ENCODE measurements at regions not wholly inside any gene's neighbourhood (a gene's known extent, or its start where the extent isn't known, plus 50 kb on each side); places are given as distances from the start of the nearest gene placed in this dataset.
A peak's percentile ranks its signal among the peaks of the same experiment; 100 is the strongest.

GRCh38 chr5:155489949-155490348 lies 476.4 kb downstream of the KIF4B start:
- DNase-seq, result no peak
- Histone ChIP-seq H3K27ac (no peak overlapping the region), H3K4me1 (peaks cover 0 to 4% of the 10 kb centered on the region in 2 donors), H3K27me3 (no peaks in the 10 kb centered on the region), H3K36me3 (no peaks in the 10 kb centered on the region), H3K4me3 (replicated peaks in 1 of 3) (no peak overlapping the region), H3K9me3 (no peaks in the 10 kb centered on the region)
- TF ChIP-seq CTCF (IDR thresholded peaks at IDR 0.05) (no peak), POLR2A (IDR thresholded peaks at IDR 0.05) (no peak)
- intact Hi-C loops (cut with DNase I), result no loop called here

DNA sequence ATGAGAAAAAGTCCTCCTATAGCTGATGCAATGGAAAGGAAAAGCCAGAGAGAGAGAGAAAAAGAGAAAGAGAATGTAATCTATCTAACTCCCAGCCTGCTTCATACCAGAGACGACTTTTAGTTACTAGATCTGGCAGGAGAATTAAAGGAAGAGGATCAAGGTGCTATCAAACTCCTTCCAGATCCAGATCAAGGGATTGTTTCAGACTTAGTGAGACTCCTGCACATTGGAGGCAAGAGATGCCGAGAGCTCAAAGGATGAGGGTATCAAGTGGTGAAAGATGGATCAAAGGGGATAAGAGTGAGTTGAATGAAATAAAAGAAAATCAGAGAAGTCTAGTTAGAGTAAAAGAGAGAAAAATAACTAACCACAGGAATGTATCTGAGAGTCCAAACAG lies 478.6 kb downstream of the KIF4B start:
- intact Hi-C loops (cut with DNase I), result no loop called here
- WGBS, 2 donors, result 84 to 86% methylated on average over 2 of the region's 2 CpGs
- no peaks in the 10 kb centered on the region for H3K9me3 ChIP-seq
- no peak for TF ChIP-seq CTCF (IDR thresholded peaks at IDR 0.05)
- no peak for TF ChIP-seq POLR2A (IDR thresholded peaks at IDR 0.05)
- no peak overlapping the region for H3K4me3 ChIP-seq (replicated peaks in 1 of 3)
- H3K27me3 ChIP-seq, result no peaks in the 10 kb centered on the region
- no peak for DNase-seq
- H3K27ac ChIP-seq, result no peak overlapping the region
- H3K4me1 ChIP-seq, result no peaks in the 10 kb centered on the region
- H3K36me3 ChIP-seq, result no peaks in the 10 kb centered on the region

GRCh38 chr5:155504606-155505005 lies 491.1 kb downstream of the KIF4B start:
- Histone ChIP-seq H3K9me3 (no peaks in the 10 kb centered on the region), H3K36me3 (no peaks in the 10 kb centered on the region), H3K4me1 (peaks cover 9 to 15% of the 10 kb centered on the region in 2 donors), H3K27ac (no peak overlapping the region), H3K27me3 (no peaks in the 10 kb centered on the region), H3K4me3 (replicated peaks in 1 of 3) (no peak overlapping the region)
- intact Hi-C loops (cut with DNase I), result no loop called here
- no peak for DNase-seq
- TF ChIP-seq CTCF (IDR thresholded peaks at IDR 0.05), result no peak
- 60 to 75% methylated on average over 1 of the region's 1 CpG for WGBS, 2 donors

- DNase-seq, result peak; percentile 15 to 36
- TF ChIP-seq CTCF (IDR thresholded peaks at IDR 0.05) (no peak), POLR2A (IDR thresholded peaks at IDR 0.05) (no peak)
- intact Hi-C loops (cut with DNase I), result no loop called here
- Histone ChIP-seq H3K4me1 (peaks cover 9 to 15% of the 10 kb centered on the region in 2 donors), H3K27me3 (no peaks in the 10 kb centered on the region), H3K4me3 (replicated peaks in 1 of 3) (no peak overlapping the region), H3K27ac (peak overlapping the region in 2 of 3 donors; percentile 29 to 39), H3K36me3 (no peaks in the 10 kb centered on the region), H3K9me3 (no peaks in the 10 kb centered on the region)
Measured at GRCh38 chr5:155507363-155507762, 493.8 kb downstream of the KIF4B start.

- peak overlapping the region; percentile 29 to 48 (median 39) for H3K27ac ChIP-seq
- TF ChIP-seq CTCF (IDR thresholded peaks at IDR 0.05) (no peak), POLR2A (IDR thresholded peaks at IDR 0.05) (no peak)
- H3K27me3 ChIP-seq, result no peaks in the 10 kb centered on the region
- no peak for DNase-seq
- peaks cover 9 to 15% of the 10 kb centered on the region in 2 donors for H3K4me1 ChIP-seq
- intact Hi-C loops (cut with DNase I), result no loop called here
- 82 to 84% methylated on average over 3 of the region's 3 CpGs for WGBS, 2 donors
- no peak overlapping the region for H3K4me3 ChIP-seq (replicated peaks in 1 of 3)
- H3K36me3 ChIP-seq, result no peaks in the 10 kb centered on the region
- H3K9me3 ChIP-seq, result no peaks in the 10 kb centered on the region
Measured at GRCh38 chr5:155508673-155509072, 495.1 kb downstream of the KIF4B start.
